Keratinocyte (primary cell): ENCODE measurements at regions not wholly inside any gene's neighbourhood (a gene's known extent, or its start where the extent isn't known, plus 50 kb on each side); places are given as distances from the start of the nearest gene placed in this dataset.

Experiments used
- DNase-seq: peaks from one replicate; pipeline ENCODE4 v3.0.0-alpha.2; 2011; ENCODE audit warnings: low read depth, missing footprints, low spot score
- FAIRE-seq: peaks from 2 replicates; lab custom pipeline; 2011; peaks lifted over from hg19 to GRCh38; lab: Jason Lieb, UNC
- H2AFZ ChIP-seq: 2 replicates; pipeline ENCODE4 v1.6.0; 2012; ENCODE audit warnings: low read length, control low read depth, inconsistent platforms; ENCODE audit not compliant: control insufficient read depth
- H3K27ac ChIP-seq: 2 replicates; pipeline ENCODE4 v1.5.1; 2011; ENCODE audit warnings: low read length; ENCODE audit not compliant: control insufficient read depth, insufficient read depth
- H3K27me3 ChIP-seq: 3 replicates; pipeline ENCODE4 v1.6.0; 2011; ENCODE audit warnings: low read length; ENCODE audit not compliant: control insufficient read depth, insufficient read depth; ENCODE audit errors: extremely low read depth
- H3K36me3 ChIP-seq, 2 experiments: 2 replicates in 1 of 2; 3 replicates in 1 of 2; pipeline ENCODE4 v1.5.1; 2011; ENCODE audit warnings: low read length in 2 of 2, mild to moderate bottlenecking in 1 of 2; ENCODE audit not compliant: control insufficient read depth in 2 of 2, insufficient read depth in 2 of 2; ENCODE audit errors: extremely low read depth in 1 of 2
- H3K4me1 ChIP-seq: 3 replicates; pipeline ENCODE4 v1.5.1; 2011; ENCODE audit warnings: low read length; ENCODE audit not compliant: control insufficient read depth, insufficient read depth; ENCODE audit errors: extremely low read depth
- H3K4me2 ChIP-seq: 3 replicates; pipeline ENCODE4 v1.6.0; 2011; ENCODE audit warnings: low read depth, low read length; ENCODE audit not compliant: control insufficient read depth, insufficient read depth; ENCODE audit errors: extremely low read depth
- H3K4me3 ChIP-seq, 3 experiments: fragments of 200-600 bp in 1 of 3; sonication (generic) in 1 of 3; 2 replicates in 2 of 3; 3 replicates in 1 of 3; pipeline ENCODE4 v1.5.1; 2011 to 2016; ENCODE audit warnings: low read length in 3 of 3, mild to moderate bottlenecking in 3 of 3, control low read depth in 2 of 3, inconsistent platforms in 1 of 3, low read depth in 1 of 3, mixed read lengths in 1 of 3, mixed run types in 1 of 3, moderate library complexity in 1 of 3; ENCODE audit not compliant: control insufficient read depth in 2 of 3, insufficient read depth in 2 of 3; ENCODE audit errors: extremely low read depth in 1 of 3
- H3K79me2 ChIP-seq: 2 replicates; pipeline ENCODE4 v1.6.0; 2012; ENCODE audit warnings: low read length; ENCODE audit not compliant: control insufficient read depth, insufficient read depth
- H3K9ac ChIP-seq: 3 replicates; pipeline ENCODE4 v1.6.0; 2011; ENCODE audit warnings: low read length; ENCODE audit not compliant: control insufficient read depth, insufficient read depth; ENCODE audit errors: extremely low read depth
- H3K9me1 ChIP-seq: 3 replicates; pipeline ENCODE4 v1.6.0; 2011; ENCODE audit warnings: low read length; ENCODE audit not compliant: control insufficient read depth, insufficient read depth; ENCODE audit errors: extremely low read depth
- H3K9me3 ChIP-seq: 2 replicates; pipeline ENCODE4 v1.5.1; 2012; ENCODE audit warnings: low read depth, low read length; ENCODE audit not compliant: control insufficient read depth
- H4K20me1 ChIP-seq: 3 replicates; pipeline ENCODE4 v1.6.0; 2011; ENCODE audit warnings: low read length; ENCODE audit not compliant: control insufficient read depth, insufficient read depth; ENCODE audit errors: extremely low read depth
- EZH2 ChIP-seq: IDR thresholded peaks from one replicate; pipeline ENCODE4 v1.6.1; 2012; ENCODE audit warnings: inconsistent platforms, mild to moderate bottlenecking, low read length, moderate library complexity
- dilution Hi-C: fragments of 300-500 bp; cut with MboI; formaldehyde crosslinking; loops from one replicate; pipeline ENCODE4 v1.7.0; 2020; ENCODE audit warnings: low sequenced_read_pairs; ENCODE audit not compliant: extremely low pct_ligation_motif_present
- TF ChIP-seq, protein P1 (sequence below), 3 experiments: IDR thresholded peaks in 1 of 3; conservative IDR thresholded peaks in 1 of 3; optimal IDR thresholded peaks in 1 of 3; 2 replicates in 2 of 3; 3 replicates in 1 of 3; pipeline versions ENCODE3 to v1.5.1; 2011; ENCODE audit warnings: low read length in 3 of 3, mild to moderate bottlenecking in 3 of 3, moderate library complexity in 2 of 3, control low read depth in 1 of 3, inconsistent platforms in 1 of 3; ENCODE audit not compliant: insufficient read depth in 2 of 3; ENCODE audit errors: extremely low read depth in 1 of 3

- no peak overlapping the region for H3K27ac ChIP-seq
- peaks cover 5% of the 10 kb centered on the region for H3K9me3 ChIP-seq
- no peaks in the 10 kb centered on the region for H3K9me1 ChIP-seq
- no peaks in the 10 kb centered on the region for H3K36me3 ChIP-seq
- no peak overlapping the region for H3K4me3 ChIP-seq
- DNase-seq (no peak), FAIRE-seq (no peak)
- no peak overlapping the region for H3K9ac ChIP-seq
- TF ChIP-seq, protein P1, sequence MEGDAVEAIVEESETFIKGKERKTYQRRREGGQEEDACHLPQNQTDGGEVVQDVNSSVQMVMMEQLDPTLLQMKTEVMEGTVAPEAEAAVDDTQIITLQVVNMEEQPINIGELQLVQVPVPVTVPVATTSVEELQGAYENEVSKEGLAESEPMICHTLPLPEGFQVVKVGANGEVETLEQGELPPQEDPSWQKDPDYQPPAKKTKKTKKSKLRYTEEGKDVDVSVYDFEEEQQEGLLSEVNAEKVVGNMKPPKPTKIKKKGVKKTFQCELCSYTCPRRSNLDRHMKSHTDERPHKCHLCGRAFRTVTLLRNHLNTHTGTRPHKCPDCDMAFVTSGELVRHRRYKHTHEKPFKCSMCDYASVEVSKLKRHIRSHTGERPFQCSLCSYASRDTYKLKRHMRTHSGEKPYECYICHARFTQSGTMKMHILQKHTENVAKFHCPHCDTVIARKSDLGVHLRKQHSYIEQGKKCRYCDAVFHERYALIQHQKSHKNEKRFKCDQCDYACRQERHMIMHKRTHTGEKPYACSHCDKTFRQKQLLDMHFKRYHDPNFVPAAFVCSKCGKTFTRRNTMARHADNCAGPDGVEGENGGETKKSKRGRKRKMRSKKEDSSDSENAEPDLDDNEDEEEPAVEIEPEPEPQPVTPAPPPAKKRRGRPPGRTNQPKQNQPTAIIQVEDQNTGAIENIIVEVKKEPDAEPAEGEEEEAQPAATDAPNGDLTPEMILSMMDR (optimal IDR thresholded peaks at IDR 0.05 in 1 of 3, IDR thresholded peaks at IDR 0.05 in 1 of 3, conservative IDR thresholded peaks at IDR 0.05 in 1 of 3; ENCODE audit: extremely low read depth in 1 of 3, insufficient read depth in 2 of 3, low read length in 3 of 3) = no peak
- TF ChIP-seq EZH2 = no peak
- H3K27me3 ChIP-seq = no peaks in the 10 kb centered on the region
- no peaks in the 10 kb centered on the region for H4K20me1 ChIP-seq
- H3K4me1 ChIP-seq = no peaks in the 10 kb centered on the region
- dilution Hi-C loops = no loop called here
- H3K79me2 ChIP-seq = no peaks in the 10 kb centered on the region
- no peak overlapping the region for H3K4me2 ChIP-seq
- no peak overlapping the region for H2AFZ ChIP-seq
Measured at GRCh38 chr13:54593504-54593903, 1564.9 kb downstream of the OLFM4 start.

GRCh38 chr13:54597540-54598088 lies 1569.0 kb downstream of the OLFM4 start:
- Histone ChIP-seq H3K4me3 (no peak overlapping the region), H3K9me1 (no peaks in the 10 kb centered on the region), H3K27me3 (no peaks in the 10 kb centered on the region), H2AFZ (no peak overlapping the region), H3K4me2 (no peak overlapping the region), H3K4me1 (no peaks in the 10 kb centered on the region), H3K79me2 (no peaks in the 10 kb centered on the region), H3K27ac (no peak overlapping the region), H3K9me3 (peaks cover 2% of the 10 kb centered on the region), H4K20me1 (no peaks in the 10 kb centered on the region), H3K36me3 (no peaks in the 10 kb centered on the region), H3K9ac (no peak overlapping the region)
- dilution Hi-C loops = no loop called here
- FAIRE-seq (no peak), DNase-seq (no peak)
- TF ChIP-seq EZH2 = no peak
- TF ChIP-seq, protein P1 (optimal IDR thresholded peaks at IDR 0.05 in 1 of 3, IDR thresholded peaks at IDR 0.05 in 1 of 3, conservative IDR thresholded peaks at IDR 0.05 in 1 of 3; ENCODE audit: extremely low read depth in 1 of 3, insufficient read depth in 2 of 3, low read length in 3 of 3) = no peak
